ENCODE measurements at regions not wholly inside any gene's neighbourhood (a gene's known extent, or its start where the extent isn't known, plus 50 kb on each side); places are given as distances from the start of the nearest gene placed in this dataset.

DNA sequence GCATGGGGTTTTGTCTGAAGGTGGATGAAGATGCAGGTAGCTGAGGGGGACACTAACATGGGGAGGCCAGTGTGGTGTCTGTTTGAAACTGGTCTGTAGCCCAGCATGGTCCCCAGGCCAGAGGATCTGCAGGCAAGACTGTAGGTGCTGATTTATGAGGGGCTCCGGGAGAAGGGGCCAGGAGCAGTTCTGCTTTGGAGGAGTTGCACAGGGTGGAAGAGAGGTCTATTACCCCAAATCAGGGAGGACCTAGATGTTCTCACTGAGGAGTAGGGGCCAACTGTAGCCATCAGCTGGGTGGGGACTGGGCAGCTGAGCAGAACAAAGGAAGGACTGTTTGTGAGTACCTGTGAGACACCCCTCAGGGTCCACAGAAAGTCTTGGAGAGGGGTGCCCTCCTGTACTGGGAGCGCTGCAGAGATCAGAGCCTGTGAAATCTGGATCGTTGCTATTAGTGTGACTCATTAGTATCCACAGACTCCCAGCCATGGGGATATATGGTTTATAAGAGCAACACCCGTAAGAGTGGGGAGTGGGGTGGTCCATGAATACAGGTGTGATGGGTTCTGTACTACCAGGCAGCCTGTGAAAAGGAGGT, 64.3 kb upstream of the IRF2BP2 start:
- no peak for DNase-seq (ENCODE audit: low spot score)
- intact Hi-C loops (cut with DNase I): no loop called here

DNA sequence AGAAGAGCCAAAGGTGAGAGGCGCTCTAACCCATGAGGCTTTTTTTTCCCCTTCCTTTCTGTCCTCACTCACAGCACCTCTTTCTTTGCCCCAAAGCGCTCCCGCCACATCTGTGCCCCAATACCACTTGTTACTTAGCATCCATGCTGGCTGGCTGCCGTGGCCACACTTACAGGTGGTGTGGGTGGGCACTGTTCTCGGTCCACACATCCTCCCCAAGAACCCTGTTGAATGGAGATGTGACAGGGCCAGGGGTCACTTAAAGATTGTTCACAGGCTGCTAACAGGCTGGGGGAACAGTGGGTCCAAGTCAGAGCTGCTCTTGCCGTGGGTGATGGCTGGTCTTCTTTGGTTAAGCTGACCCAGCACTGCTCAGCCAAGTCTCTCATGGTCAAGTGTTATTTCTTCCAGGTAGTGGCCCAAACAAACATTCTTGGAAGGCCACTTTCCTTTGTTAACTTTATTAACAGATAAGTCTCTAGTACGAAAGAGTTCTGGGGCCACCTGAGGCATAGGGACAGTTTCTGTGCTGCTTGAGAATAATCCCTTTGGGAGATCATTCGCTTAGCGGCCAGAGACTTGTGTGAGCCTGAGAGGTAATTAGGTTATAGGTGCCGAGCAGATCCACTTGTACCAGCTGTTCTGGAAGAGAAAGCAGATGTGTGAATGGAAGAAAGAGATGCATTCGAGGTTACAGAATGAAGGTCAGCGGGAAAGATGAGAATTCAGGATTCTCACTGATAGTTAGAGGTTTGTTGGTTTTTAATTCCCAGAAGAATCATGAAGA, 62.6 kb upstream of the IRF2BP2 start:
- intact Hi-C loops (cut with DNase I): no loop called here

DNA sequence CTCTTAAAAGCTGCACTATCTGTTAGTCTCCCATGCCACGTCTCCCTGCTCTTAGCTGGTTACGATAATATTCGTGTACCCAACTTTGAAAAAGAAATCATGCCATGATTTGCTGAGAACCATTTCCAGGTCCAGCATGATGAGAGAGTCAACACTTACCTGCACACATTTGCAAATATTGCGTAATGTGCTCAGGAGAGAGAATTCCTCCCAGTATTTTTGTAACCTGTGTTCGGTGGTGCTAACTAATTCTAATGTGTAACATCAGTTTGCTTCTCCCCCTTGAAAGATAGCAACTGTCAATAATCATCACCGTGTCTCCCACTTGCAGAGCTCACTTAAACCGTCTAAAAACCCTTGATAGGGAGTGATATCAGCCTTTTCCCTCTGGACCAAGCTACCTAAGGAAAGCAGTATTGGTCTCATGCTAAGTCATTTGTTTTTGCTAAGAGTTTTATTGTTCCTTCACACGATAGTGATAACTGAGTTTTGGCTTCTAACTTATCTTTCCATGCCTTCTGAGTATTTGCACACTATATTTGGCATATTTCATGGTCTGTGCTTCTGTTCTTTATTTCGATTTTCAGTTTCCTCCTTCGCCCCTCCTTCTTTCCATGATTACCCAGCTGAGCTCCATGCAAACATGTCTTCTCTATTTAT, 61.1 kb upstream of the IRF2BP2 start:
- intact Hi-C loops (cut with DNase I): no loop called here
- no peak for DNase-seq (ENCODE audit: low spot score)

More for the DNA sequence above, 62.6 kb upstream of the IRF2BP2 start:
- no peak for DNase-seq (ENCODE audit: low spot score)

DNA sequence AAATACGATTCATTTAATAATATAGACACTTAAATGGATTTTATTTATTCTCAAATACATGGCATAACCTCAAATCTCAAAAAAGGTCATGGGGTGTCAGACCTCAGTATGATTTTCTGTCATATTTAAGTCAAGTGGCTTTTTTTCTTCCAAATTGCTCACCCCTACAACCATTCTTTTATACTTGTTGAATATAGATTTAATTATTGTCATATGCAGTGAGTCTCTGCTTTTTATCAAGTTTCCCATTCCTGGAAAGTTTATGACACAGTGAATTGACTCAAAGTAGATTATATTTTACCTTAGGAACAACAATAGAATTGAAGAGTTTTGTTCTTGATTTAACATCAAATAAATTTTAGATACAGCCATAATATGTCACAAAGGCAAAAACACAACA, 59.5 kb upstream of the IRF2BP2 start:
- intact Hi-C loops (cut with DNase I): no loop called here
- no peak for DNase-seq (ENCODE audit: low spot score)

DNA sequence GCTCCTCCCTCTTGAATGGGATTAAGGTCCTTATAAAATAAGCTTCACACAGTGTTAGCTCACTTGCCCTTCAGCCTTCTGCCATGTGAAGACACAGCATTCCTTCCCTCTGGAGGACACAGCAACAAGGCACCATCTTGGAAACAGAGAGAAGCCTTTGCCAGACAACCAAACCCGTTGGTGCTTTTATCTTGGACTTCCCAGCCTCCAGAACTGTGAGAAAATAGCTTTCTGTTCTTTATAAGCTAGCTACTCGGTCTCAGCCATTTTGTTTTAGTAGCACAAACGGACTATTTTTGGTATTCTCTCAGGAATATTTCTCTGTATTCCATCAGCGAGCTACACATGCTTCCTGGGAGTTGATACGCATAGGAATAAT, 58.6 kb upstream of the IRF2BP2 start:
- intact Hi-C loops (cut with DNase I): no loop called here
- no peak for DNase-seq (ENCODE audit: low spot score)

DNA sequence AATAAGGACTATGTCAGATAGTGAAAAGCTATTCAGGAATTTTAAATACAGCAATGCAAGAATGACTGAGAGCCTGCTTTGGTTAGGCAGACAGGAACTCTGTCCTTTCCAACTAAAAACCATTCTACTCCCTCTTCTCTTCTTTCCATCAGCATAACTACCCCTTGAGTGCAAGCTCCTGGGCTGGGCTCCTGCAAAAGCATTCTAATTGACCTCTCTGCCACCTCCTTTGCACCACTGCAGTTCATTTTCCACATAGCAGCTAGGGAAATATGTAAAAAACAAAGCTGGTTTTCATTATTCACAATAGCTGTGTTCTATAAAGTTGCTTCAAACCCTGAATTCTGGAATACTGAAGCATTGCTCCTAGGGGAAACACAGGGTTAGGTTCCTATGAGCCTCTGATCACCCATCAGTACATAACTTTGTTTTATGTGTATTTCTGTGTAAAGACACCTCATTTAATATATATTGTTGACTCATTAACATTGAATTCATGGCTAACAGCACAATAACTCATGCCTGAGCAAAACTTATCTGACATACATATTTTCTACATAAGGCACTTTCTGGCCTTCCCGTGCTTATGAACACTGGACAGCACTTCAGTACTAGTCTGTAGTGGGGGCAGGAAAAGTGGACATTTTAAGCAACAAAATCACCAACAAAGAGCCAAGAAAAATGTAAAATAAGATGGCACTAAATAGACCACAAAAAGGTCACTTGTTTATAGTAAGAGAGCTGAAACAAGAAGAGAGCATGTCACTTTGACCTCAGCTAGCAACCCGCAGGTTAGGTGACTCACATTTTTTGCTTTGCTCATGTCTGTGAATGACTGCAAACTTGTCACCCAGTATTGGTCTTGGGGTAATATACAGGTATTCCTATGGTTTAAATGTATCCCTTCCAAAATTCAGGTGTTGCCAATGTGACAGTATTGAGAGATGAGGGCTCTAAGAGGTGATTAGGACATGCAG, 57.9 kb upstream of the IRF2BP2 start:
- no peak for DNase-seq (ENCODE audit: low spot score)
- intact Hi-C loops (cut with DNase I): no loop called here

DNA sequence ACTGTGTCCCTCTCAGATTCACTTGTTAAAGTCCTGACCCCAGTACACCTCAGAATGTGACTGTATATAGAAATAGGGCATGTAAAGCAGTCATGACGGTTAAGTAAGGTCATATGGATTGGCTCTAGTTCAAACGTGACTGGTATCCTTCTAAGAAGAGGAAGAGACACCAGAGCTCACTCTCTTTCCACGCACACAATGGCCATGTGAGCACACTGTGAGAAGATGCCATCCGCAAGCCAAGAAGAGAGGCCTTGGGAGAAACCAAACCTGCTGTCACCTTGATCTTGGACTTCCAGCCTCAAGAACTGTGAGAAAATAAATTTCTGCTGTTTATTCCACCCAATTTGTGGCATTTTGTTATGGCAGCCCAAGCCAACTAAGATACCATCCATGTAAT, 56.8 kb upstream of the IRF2BP2 start:
- DNase-seq (ENCODE audit: low spot score): no peak
- intact Hi-C loops (cut with DNase I): no loop called here

DNA sequence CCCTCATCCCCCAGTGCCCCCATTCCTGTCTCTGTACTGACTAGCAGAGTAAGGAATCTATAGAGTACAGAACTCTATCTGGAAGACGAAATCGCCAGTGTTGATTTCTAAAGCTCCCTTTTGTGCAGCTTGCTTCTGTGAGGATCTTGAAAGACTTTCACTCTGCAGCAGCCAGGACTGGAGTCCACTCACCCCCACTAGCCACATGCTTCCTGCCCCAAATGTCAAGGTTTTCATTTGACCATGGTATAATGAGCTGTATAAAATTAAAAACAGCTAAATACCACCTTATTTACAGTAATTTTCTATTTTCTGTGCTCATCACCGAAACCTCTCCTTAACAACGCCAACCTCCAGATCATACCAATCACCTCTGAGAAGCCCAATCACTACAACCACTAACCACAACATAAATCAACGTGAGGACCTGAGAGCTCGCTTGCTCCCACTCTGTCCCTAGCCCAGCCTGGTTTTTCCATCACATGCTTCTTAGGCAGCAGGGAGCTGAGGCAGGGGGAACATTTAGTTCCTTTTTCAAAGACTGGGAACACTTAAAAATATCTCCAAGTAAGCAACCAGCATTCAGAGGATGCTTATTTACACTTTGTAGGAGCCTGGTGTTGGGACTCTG, 56.1 kb upstream of the IRF2BP2 start:
- DNase-seq (ENCODE audit: low spot score): no peak
- intact Hi-C loops (cut with DNase I): no loop called here

DNA sequence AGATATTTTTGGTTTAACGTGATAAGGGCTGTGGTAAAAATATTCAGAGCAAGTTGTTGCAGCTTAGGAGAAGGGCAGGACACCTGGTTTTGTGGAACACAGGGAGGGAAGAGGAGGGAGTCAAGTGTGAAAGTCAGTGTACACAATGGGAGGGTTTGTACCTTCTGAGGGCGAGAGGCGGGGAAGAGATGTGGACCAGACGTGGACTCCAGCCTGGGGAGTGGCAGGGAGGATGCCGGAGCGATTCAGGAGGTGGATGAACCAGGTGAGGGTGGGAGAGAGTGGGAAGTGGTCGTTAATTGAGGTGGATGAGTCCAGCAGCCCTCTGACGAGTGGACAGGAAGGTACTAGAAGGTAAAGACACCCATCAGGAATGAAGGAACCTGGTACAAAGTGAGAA, 52.2 kb upstream of the IRF2BP2 start:
- DNase-seq (ENCODE audit: low spot score): no peak
- intact Hi-C loops (cut with DNase I): no loop called here

DNA sequence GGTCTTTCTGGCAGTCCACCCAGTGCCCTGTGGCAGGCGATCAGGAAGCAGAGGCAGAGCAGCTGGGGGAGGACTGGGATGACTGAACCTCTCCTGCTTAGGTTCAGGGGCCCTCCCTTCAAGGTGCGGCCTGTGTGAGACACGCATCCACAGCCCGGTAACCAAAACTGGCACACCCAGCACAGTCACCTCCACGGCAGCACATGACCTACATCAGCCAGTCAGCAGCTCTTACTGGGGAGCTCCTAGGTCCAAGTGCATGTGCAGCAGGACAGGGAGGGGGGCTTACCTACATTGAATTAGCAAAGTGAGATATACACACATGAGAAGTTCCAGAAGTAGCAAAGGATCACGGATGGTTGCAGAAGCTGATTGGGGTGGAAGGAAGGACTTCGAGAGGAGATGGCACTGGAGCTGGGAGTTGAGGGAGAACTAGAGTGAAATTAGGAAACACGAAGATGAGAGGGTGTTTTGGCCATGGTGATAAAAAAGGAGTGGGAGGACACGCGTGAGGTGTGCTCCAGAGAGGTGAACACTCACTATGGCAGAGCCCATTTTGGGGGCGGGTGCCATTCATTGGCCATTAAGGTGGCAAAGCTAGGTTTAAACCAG, 51.4 kb upstream of the IRF2BP2 start:
- DNase-seq (ENCODE audit: low spot score): no peak
- intact Hi-C loops (cut with DNase I): no loop called here

DNA sequence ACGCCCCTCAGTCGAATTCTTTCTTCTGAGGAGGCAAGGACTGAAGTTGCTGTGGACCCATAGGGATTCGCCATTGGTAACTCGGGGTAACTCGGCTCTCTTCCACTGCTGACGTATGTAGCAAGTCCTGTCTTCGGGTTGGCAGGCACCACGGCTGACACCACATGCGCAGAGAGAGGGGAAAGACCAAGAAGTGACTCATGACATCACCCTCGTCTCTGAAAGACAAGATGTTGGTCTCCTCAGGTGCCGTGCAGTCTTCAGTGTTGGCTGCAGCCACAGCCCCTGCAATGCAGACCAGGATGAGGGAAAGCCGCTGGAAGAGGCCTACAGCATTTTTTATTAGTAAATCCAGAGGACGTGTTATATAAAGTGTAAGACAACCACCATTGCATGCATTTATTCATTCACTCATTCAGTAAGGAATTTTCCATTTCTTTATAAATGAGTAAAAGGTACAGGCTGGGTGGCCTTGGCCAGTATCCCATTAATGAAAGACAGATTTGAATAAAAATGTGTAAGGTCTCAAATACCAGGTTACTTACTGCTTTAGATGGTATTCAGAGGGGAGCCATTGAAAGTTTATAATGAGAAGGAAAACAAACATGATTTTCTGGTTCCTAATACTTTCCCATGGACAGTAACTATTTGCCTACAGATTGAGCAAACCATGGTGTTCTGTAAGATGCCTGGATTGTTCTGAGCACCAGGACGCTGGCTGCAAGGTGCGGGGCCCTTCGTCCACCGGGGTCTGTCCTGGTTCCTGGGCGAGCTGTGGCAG, 50.7 kb upstream of the IRF2BP2 start:
- no peak for DNase-seq (ENCODE audit: low spot score)

More for the DNA sequence above, 50.7 kb upstream of the IRF2BP2 start:
- intact Hi-C loops (cut with DNase I): no loop called here
